IMR-90 (cell line): ENCODE measurements at regions not wholly inside any gene's neighbourhood (a gene's known extent, or its start where the extent isn't known, plus 50 kb on each side); places are given as distances from the start of the nearest gene placed in this dataset.

Experiments used
- ATAC-seq: fragments of 200-7000 bp; cut with Tn5 transposase; 2 replicates; pipeline ENCODE4 v1.9.1; 2020; ENCODE audit warnings: low read depth, mild to moderate bottlenecking, moderate library complexity
- BruUV-seq: library from RNA; stranded (reverse); fragments of 400-500 nt; replicated peaks from 2 replicates; lab custom pipeline; 2021; lab: Mats Ljungman, UMichigan
- CTCF ChIA-PET: fragments of 300-600 bp; formaldehyde crosslinking; extraction: SDS; loops from one replicate; lab custom pipeline; 2021; ENCODE audit warnings: antibody characterized with exemption; lab: Yijun Ruan, JAX
- POLR2A ChIA-PET: fragments of 300-600 bp; sonication (Branson Sonifier 250); formaldehyde crosslinking; loops from one replicate; lab custom pipeline; 2022; ENCODE audit warnings: antibody characterized with exemption; ENCODE audit not compliant: unreplicated experiment; lab: Charles Lee
- DNase-seq: peaks from one replicate; pipeline ENCODE4 v3.0.0; 2013
- H2AFZ ChIP-seq: replicated peaks from 2 replicates; pipeline ENCODE3; 2013; ENCODE audit warnings: low read length, mild to moderate bottlenecking; ENCODE audit not compliant: poor library complexity
- H2AK5ac ChIP-seq: 2 replicates; pipeline ENCODE4 v1.6.1; 2013; ENCODE audit warnings: low read depth, low read length, inconsistent platforms
- H2AK9ac ChIP-seq: replicated peaks from 2 replicates; pipeline ENCODE3; 2013; ENCODE audit warnings: mild to moderate bottlenecking, low read depth, low read length, moderate library complexity; ENCODE audit not compliant: poor library complexity
- H2BK120ac ChIP-seq: 2 replicates; pipeline ENCODE4 v1.6.1; 2013; ENCODE audit warnings: low read depth, low read length, inconsistent platforms
- H2BK15ac ChIP-seq: 3 replicates; pipeline ENCODE4 v1.6.1; 2013; ENCODE audit warnings: low read depth, low read length, inconsistent platforms
- H2BK20ac ChIP-seq: 2 replicates; pipeline ENCODE4 v1.6.1; 2013; ENCODE audit warnings: low read depth, mild to moderate bottlenecking, inconsistent platforms, low read length, moderate library complexity
- H2BK5ac ChIP-seq: 2 replicates; pipeline ENCODE4 v1.6.1; 2013; ENCODE audit warnings: mild to moderate bottlenecking, low read depth, low read length, inconsistent platforms; ENCODE audit not compliant: poor library complexity, severe bottlenecking
- H3K14ac ChIP-seq: replicated peaks from 2 replicates; pipeline ENCODE4 v1.6.1; 2013; ENCODE audit warnings: low read depth, low read length, inconsistent platforms
- H3K18ac ChIP-seq: 2 replicates; pipeline ENCODE4 v1.6.1; 2013; ENCODE audit warnings: low read depth, low read length, control low read depth
- H3K23ac ChIP-seq: 2 replicates; pipeline ENCODE4 v1.6.1; 2013; ENCODE audit warnings: low read depth, low read length, inconsistent platforms
- H3K27ac ChIP-seq: 2 replicates; pipeline ENCODE4 v1.5.1; 2013; ENCODE audit warnings: mild to moderate bottlenecking, control low read depth, low read length; ENCODE audit not compliant: insufficient read depth
- H3K27me3 ChIP-seq: 2 replicates; pipeline ENCODE4 v1.6.1; 2013; ENCODE audit warnings: low read length; ENCODE audit not compliant: control insufficient read depth, insufficient read depth
- H3K36me3 ChIP-seq: 2 replicates; pipeline ENCODE4 v1.6.1; 2013; ENCODE audit warnings: low read length, mixed read lengths; ENCODE audit not compliant: control insufficient read depth, insufficient read depth
- H3K4ac ChIP-seq: 2 replicates; pipeline ENCODE4 v1.6.1; 2013; ENCODE audit warnings: low read depth, low read length, inconsistent platforms
- H3K4me1 ChIP-seq: 2 replicates; pipeline ENCODE4 v1.6.1; 2013; ENCODE audit warnings: low read length, mixed read lengths; ENCODE audit not compliant: control insufficient read depth, insufficient read depth
- H3K4me2 ChIP-seq: 2 replicates; pipeline ENCODE4 v1.6.1; 2013; ENCODE audit warnings: low read depth, mild to moderate bottlenecking, control low read depth, low read length, moderate library complexity
- H3K4me3 ChIP-seq: 2 replicates; pipeline ENCODE4 v1.5.1; 2013; ENCODE audit warnings: low read depth, mild to moderate bottlenecking, control low read depth, low read length, moderate library complexity; ENCODE audit not compliant: insufficient read depth
- H3K56ac ChIP-seq: 2 replicates; pipeline ENCODE4 v1.6.1; 2013; ENCODE audit warnings: low read length, inconsistent platforms; ENCODE audit not compliant: insufficient read depth; ENCODE audit errors: extremely low read depth
- H3K79me1 ChIP-seq, 2 experiments: 2 replicates each; pipeline ENCODE4 v1.6.1; 2013; ENCODE audit warnings: low read length in 2 of 2, inconsistent platforms in 1 of 2, low read depth in 1 of 2
- H3K9ac ChIP-seq: 2 replicates; pipeline ENCODE4 v1.6.1; 2013; ENCODE audit warnings: low read depth, low read length, control low read depth
- H3K9me1 ChIP-seq: 2 replicates; pipeline ENCODE4 v1.6.1; 2013; ENCODE audit warnings: low read length, inconsistent platforms; ENCODE audit not compliant: insufficient read depth
- H3K9me3 ChIP-seq: 2 replicates; pipeline ENCODE4 v1.6.1; 2013; ENCODE audit warnings: low read length; ENCODE audit not compliant: control insufficient read depth, insufficient read depth
- H4K20me1 ChIP-seq: 2 replicates; pipeline ENCODE4 v1.6.1; 2013; ENCODE audit warnings: low read length, inconsistent platforms; ENCODE audit not compliant: insufficient read depth
- H4K5ac ChIP-seq: 2 replicates; pipeline ENCODE4 v1.6.1; 2013; ENCODE audit warnings: mild to moderate bottlenecking, low read depth, low read length, control low read depth
- H4K8ac ChIP-seq, 2 experiments: 2 replicates each; pipeline ENCODE4 v1.6.1; 2013; ENCODE audit warnings: low read depth in 2 of 2, low read length in 2 of 2, control low read depth in 1 of 2, inconsistent platforms in 1 of 2
- H4K91ac ChIP-seq: 2 replicates; pipeline ENCODE4 v1.6.1; 2013; ENCODE audit warnings: low read depth, low read length, inconsistent platforms; ENCODE audit not compliant: insufficient read depth
- BHLHE40 ChIP-seq: fragments of 150-350 bp; IDR thresholded peaks from 2 replicates; pipeline ENCODE4 v1.6.1; 2016; ENCODE audit warnings: mild to moderate bottlenecking, low read depth, low read length
- CEBPB ChIP-seq: IDR thresholded peaks from 2 replicates; pipeline ENCODE4 v1.6.1; 2012; ENCODE audit warnings: low read depth, low read length, improper control_type of control experiment
- CHD1 ChIP-seq: IDR thresholded peaks from 2 replicates; pipeline ENCODE4 v1.6.1; 2012; ENCODE audit warnings: low read depth, low read length, improper control_type of control experiment
- CTCF ChIP-seq: conservative IDR thresholded peaks from 2 replicates; pipeline ENCODE4 v1.5.1; 2012; ENCODE audit warnings: mild to moderate bottlenecking, low read depth, low read length, improper control_type of control experiment
- FOS ChIP-seq: fragments of 150-350 bp; IDR thresholded peaks from 2 replicates; pipeline ENCODE4 v1.6.1; 2016; ENCODE audit warnings: low read depth, low read length
- MAFK ChIP-seq: IDR thresholded peaks from 2 replicates; pipeline ENCODE4 v1.6.1; 2012; ENCODE audit warnings: low read depth, low read length, improper control_type of control experiment
- MAZ ChIP-seq: IDR thresholded peaks from 2 replicates; pipeline ENCODE4 v1.6.1; 2012; ENCODE audit warnings: low read depth, mild to moderate bottlenecking, low read length, improper control_type of control experiment, moderate library complexity, borderline replicate concordance
- MXI1 ChIP-seq: IDR thresholded peaks from 2 replicates; pipeline ENCODE4 v1.6.1; 2012; ENCODE audit warnings: low read depth, mild to moderate bottlenecking, low read length, moderate library complexity, borderline replicate concordance
- NFE2L2 ChIP-seq: fragments of 150-350 bp; IDR thresholded peaks from 2 replicates; pipeline ENCODE4 v1.6.1; 2016; ENCODE audit warnings: low read depth, mild to moderate bottlenecking, low read length
- POLR2A ChIP-seq: IDR thresholded peaks from 2 replicates; pipeline ENCODE4 v1.6.1; 2012; ENCODE audit warnings: mild to moderate bottlenecking, low read depth, low read length
- RAD21 ChIP-seq: IDR thresholded peaks from 2 replicates; pipeline ENCODE4 v1.6.1; 2012; ENCODE audit warnings: low read length, improper control_type of control experiment
- RCOR1 ChIP-seq: IDR thresholded peaks from 2 replicates; pipeline ENCODE4 v1.6.1; 2012; ENCODE audit warnings: mild to moderate bottlenecking, low read length, improper control_type of control experiment; ENCODE audit not compliant: insufficient replicate concordance
- RFX5 ChIP-seq: IDR thresholded peaks from 2 replicates; pipeline ENCODE4 v1.8.0; 2012; ENCODE audit warnings: low read depth, mild to moderate bottlenecking, low read length, moderate library complexity
- SMC3 ChIP-seq: fragments of 150-350 bp; IDR thresholded peaks from 2 replicates; pipeline ENCODE4 v1.6.1; 2016; ENCODE audit warnings: low read depth, mild to moderate bottlenecking, antibody characterized with exemption, low read length, moderate library complexity
- USF2 ChIP-seq: fragments of 150-350 bp; IDR thresholded peaks from 2 replicates; pipeline ENCODE4 v1.6.1; 2017; ENCODE audit warnings: mild to moderate bottlenecking, antibody characterized with exemption, low read length, low read depth
- WGBS, 2 experiments: methylation state at CpG; one replicate each; pipeline versions ENCODE4 v1.1.5 to v1.1.7; 2013; ENCODE audit warnings: missing lambda C conversion rate in 2 of 2; ENCODE audit not compliant: insufficient read length in 1 of 2; ENCODE audit errors: extremely low coverage in 2 of 2; 5-methylcytosine and 5-hydroxymethylcytosine counted together
- dilution Hi-C: fragments of 300-500 bp; cut with HindIII; formaldehyde crosslinking; loops from one replicate; pipeline ENCODE4 v1.14.3; 2018; ENCODE audit warnings: low sequenced_read_pairs; ENCODE audit not compliant: unreplicated experiment
- in situ Hi-C: fragments of 300-500 bp; cut with MboI; formaldehyde crosslinking; loops from 3 replicates; pipeline ENCODE4 v1.14.3; 2019; ENCODE audit warnings: low sequenced_read_pairs, inconsistent platforms, mixed read lengths
- intact Hi-C: fragments of 100-400 bp; cut with micrococcal nuclease; formaldehyde crosslinking; loops from 2 replicates; pipeline ENCODE4 v1.10.0; 2022
- TF ChIP-seq, protein P1 (sequence below): fragments of 150-350 bp; IDR thresholded peaks from 2 replicates; pipeline ENCODE4 v1.6.1; 2016; ENCODE audit warnings: low read depth, mild to moderate bottlenecking, low read length, moderate library complexity, borderline replicate concordance

DNA sequence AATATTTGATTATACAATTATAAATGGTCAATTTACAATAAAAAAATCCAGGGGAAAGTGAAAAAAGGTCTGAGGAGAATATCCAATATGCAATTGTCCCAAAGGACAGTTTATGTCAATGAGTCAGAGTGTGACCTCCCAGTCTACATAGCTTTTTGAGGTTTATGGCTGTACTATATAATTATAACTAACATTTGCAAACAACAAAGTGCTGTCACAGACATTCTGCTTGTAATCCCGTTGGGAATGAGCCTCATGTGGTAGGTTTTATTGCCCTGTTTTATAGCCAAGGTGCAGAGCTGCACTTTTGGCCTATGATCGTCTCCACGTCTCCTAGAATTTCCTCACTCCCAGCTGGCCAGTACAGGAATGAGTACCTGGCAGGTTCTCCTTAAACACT is 103.8 kb downstream of the ADSS2 start:
- H3K27ac ChIP-seq: no peak overlapping the region
- WGBS, 2 experiments: no CpG with 5 or more reads among the region's 3 CpGs
- POLR2A ChIA-PET: no interaction called here

More for the DNA sequence above, 103.8 kb downstream of the ADSS2 start:
- H3K27me3 ChIP-seq: no peaks in the 10 kb centered on the region
- no peak overlapping the region for H3K23ac ChIP-seq
- no peak overlapping the region for H2BK5ac ChIP-seq
- intact Hi-C loops: no loop called here
- no peak overlapping the region for H3K9ac ChIP-seq
- H2AK5ac ChIP-seq: 0 out of 2 replicates have a peak overlapping the region, but pooled peaks have one; percentile 33
- H4K5ac ChIP-seq: no peak overlapping the region
- no peak overlapping the region for H3K4me3 ChIP-seq
- H2BK20ac ChIP-seq: no peak overlapping the region
- no peak overlapping the region for H2AK9ac ChIP-seq
- H3K18ac ChIP-seq: peak overlapping the region; percentile 54; the same call in 1 of the 2 replicates
- no peak overlapping the region for H2AFZ ChIP-seq
- H3K56ac ChIP-seq: no peak overlapping the region
- peak overlapping the region; percentile 4; the same call in 1 of the 2 replicates for H3K4ac ChIP-seq
- no TSS peak for BruUV-seq
- ATAC-seq (no peak), DNase-seq (peak; percentile 33)
- dilution Hi-C loops: no loop called here
- peaks cover 17% of the 10 kb centered on the region for H3K4me1 ChIP-seq
- H3K79me1 ChIP-seq: 0 out of 4 replicates have a peak, but pooled peaks cover 0 to 3% of the 10 kb centered on the region in 2 experiments
- no peaks in the 10 kb centered on the region for H4K20me1 ChIP-seq
- 0 out of 2 replicates have a peak overlapping the region, but pooled peaks have one; percentile 6 for H2BK120ac ChIP-seq
- no peak overlapping the region for H2BK15ac ChIP-seq
- 0 out of 2 replicates have a peak overlapping the region, but pooled peaks have one; percentile 17 for H3K14ac ChIP-seq
- no peak for TF ChIP-seq RCOR1
- TF ChIP-seq CTCF: no peak
- no peak for TF ChIP-seq MXI1
- no peak for TF ChIP-seq RFX5
- no peak for TF ChIP-seq NFE2L2
- no peak for TF ChIP-seq MAZ
- TF ChIP-seq RAD21: no peak
- TF ChIP-seq FOS: no peak
- no peak for TF ChIP-seq POLR2A
- no peak for TF ChIP-seq CHD1
- TF ChIP-seq, protein P1, sequence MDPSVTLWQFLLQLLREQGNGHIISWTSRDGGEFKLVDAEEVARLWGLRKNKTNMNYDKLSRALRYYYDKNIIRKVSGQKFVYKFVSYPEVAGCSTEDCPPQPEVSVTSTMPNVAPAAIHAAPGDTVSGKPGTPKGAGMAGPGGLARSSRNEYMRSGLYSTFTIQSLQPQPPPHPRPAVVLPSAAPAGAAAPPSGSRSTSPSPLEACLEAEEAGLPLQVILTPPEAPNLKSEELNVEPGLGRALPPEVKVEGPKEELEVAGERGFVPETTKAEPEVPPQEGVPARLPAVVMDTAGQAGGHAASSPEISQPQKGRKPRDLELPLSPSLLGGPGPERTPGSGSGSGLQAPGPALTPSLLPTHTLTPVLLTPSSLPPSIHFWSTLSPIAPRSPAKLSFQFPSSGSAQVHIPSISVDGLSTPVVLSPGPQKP: no peak
- TF ChIP-seq CEBPB: no peak
- TF ChIP-seq MAFK: no peak
- no peak for TF ChIP-seq SMC3
- no peak for TF ChIP-seq BHLHE40
- no peak for TF ChIP-seq USF2
- in situ Hi-C loops: no loop called here
- no peaks in the 10 kb centered on the region for H3K9me3 ChIP-seq
- H4K8ac ChIP-seq: no peak overlapping the region
- H3K9me1 ChIP-seq: peaks cover 13% of the 10 kb centered on the region
- H4K91ac ChIP-seq: no peak overlapping the region
- CTCF ChIA-PET: interaction anchor here (0.7 kb wide), 1 partner anchor 483 kb away, joined by 3 read pairs; no protein-coding TSS in a partner anchor
- no peaks in the 10 kb centered on the region for H3K36me3 ChIP-seq
- H3K4me2 ChIP-seq: peak overlapping the region; percentile 48; the same call in 1 of the 2 replicates
